Islet precursor cell (in vitro differentiated cells): ENCODE measurements at regions not wholly inside any gene's neighbourhood (a gene's known extent, or its start where the extent isn't known, plus 50 kb on each side); places are given as distances from the start of the nearest gene placed in this dataset.

ENCODE experiments used
- DNase-seq: peaks from one replicate; pipeline ENCODE4 v3.0.0-alpha.2; 2018

GRCh38 chr5:58099257-58099656 lies 360.6 kb downstream of the PLK2 start:
- DNase-seq: no peak

GRCh38 chr5:58094031-58094430 lies 365.9 kb downstream of the PLK2 start:
- no peak for DNase-seq

GRCh38 chr5:58090704-58091103 lies 369.2 kb downstream of the PLK2 start:
- DNase-seq: no peak

- DNase-seq: no peak
These were observed 370.9 kb downstream of the PLK2 start for GRCh38 chr5:58088941-58089340.

GRCh38 chr5:58087905-58088304 lies 372.0 kb downstream of the PLK2 start:
- no peak for DNase-seq

DNA sequence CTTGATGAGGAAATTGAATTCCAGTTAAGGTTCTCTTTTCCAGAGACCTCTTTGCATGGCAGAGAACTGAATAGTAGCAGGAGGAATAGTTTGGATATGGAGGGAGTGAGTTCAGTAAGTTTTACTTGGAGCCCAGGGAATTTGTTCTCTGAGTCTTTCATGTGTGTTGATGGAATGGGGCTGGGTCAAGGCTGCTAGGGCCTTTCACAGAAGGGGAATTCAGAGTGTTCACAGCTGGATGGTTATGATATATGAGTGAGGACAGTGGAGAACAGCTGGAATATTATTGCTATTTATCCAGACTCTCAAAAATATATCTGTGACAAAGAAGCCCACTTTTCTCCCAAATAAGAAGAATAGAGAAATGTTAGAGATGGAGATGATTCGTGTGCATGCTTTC lies 372.8 kb downstream of the PLK2 start:
- DNase-seq: no peak

DNA sequence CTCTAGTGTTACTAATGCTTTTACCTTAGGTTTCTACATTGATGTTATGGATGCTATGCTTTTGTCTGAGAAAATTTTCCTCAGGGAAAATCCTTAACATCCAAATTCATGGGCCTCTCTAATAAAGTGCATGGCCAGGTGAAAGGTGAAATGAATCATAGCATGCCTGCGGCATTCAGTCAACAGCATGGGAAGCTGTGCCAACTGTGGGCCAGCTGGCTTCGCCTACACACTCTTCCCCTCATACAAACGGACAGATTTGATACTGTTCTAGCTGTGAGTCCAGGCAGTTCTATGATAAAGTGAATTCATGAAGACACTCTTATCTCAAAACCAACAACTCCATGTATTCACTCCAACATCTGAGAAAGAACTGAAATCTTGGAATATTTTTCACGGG lies 374.1 kb downstream of the PLK2 start:
- no peak for DNase-seq

DNA sequence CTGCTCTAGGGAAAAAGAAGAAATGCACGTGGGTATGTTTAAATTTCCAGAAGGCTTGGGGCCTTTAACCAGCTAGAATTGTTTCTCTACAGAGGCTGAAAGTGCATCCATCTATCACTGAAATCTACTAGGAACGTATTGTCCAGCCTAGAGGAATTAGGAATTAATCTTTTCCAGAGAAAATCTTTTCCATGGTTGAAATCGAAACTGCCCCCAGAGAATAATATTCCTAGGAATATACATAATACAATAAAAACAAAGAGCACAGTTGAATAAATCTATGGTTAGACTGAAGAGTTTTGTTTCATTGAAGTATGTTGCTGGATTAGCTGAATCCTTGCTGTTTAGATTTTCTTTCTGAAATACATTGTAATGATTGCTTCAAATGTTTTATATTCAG lies 378.5 kb downstream of the PLK2 start:
- no peak for DNase-seq

GRCh38 chr5:58080573-58080972 lies 379.3 kb downstream of the PLK2 start:
- DNase-seq: peak; percentile 62

DNA sequence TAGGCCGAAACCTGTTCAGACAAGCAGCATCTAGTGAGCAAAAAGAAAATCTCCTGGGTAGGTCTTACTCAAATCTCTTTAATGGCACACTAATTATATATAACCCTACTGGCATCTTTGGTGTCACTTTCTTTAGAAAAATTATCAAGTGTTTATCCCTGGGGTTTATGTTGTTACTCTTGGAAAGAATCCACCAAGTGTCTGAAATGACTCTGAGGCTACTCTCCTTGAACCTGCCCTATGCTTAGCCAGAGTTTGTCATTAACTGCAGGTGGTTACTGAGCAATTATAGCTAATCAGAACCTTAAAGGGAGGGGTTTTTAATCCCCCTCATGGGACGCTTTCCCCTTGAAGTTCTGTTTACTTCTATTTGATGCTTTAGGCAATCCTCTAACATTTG lies 381.9 kb downstream of the PLK2 start:
- no peak for DNase-seq

- no peak for DNase-seq
These were observed 382.5 kb downstream of the PLK2 start for GRCh38 chr5:58077416-58077815.

GRCh38 chr5:58076483-58077257 lies 383.2 kb downstream of the PLK2 start:
- DNase-seq: no peak

DNA sequence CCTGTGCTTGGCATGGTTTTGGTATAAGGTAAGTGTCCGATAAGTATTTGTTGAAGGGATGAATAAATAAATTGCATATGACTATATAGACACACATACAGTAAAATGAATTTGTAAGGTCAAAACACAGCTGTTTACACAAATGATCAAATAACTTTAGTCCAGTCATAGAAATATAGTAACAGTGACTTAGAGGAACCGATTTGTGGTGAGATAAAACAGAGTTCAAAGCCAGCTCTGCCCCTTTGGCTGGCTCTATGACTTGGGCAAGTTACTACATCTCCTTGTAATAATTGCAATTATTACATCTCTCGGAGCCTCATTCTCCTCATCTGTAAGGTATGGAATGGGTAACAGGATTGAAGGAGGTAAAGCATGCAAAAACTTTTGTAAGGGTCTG lies 384.0 kb downstream of the PLK2 start:
- DNase-seq: no peak

DNA sequence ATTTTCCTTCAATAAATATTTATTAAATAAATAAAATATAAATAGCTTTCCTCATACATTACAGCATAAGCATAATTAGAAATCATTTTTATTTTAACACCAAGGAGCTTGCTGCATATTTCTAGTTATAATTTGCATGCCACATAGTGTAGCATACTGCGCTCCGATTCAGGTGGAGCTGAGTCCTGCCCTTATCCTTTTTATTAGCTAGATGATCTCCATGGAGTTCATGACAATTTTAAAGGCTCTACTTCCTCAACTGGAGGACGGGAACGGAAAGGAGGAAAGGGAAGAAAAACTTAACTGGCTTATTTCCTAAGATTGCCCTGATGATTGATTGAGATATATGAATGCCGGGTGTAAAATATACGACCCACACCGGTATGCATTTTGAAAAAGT lies 385.2 kb downstream of the PLK2 start:
- DNase-seq: no peak

DNA sequence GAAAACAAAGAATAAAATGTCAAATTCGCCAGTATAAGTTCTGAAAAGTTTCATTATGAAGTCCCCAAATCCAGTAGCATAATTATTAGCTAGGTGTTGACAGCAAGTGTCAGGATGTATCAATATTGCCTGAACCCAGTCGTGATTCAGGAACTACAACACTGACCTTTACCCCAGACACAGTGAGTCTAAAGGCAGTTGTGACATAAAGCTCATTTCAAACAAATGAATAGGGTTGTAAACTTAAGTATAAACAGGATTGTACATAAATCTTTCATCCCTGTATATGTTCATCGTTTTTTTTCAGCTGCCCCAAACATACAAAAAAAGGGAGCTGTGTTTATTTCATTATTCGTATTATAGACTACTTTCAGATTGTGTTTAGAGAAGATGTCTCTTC lies 385.7 kb downstream of the PLK2 start:
- no peak for DNase-seq

DNA sequence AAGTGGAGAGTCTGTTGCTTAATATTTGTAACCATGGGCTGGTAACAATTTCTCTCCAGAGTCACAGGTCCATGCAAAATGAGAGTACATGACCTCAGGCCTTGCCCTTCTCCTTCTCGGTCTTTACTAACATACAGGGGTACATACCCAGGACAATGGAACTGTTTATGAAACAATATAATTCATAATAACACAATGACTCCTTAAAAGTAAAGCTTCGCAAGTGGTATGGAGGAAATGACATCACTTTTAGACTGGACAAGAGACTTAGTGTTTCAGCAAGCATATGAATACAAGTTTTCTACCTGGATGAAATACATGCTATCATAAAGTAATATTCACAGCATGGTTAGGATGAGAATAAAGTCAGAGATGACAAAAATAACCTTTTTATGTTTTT lies 386.6 kb downstream of the PLK2 start:
- DNase-seq: no peak

DNA sequence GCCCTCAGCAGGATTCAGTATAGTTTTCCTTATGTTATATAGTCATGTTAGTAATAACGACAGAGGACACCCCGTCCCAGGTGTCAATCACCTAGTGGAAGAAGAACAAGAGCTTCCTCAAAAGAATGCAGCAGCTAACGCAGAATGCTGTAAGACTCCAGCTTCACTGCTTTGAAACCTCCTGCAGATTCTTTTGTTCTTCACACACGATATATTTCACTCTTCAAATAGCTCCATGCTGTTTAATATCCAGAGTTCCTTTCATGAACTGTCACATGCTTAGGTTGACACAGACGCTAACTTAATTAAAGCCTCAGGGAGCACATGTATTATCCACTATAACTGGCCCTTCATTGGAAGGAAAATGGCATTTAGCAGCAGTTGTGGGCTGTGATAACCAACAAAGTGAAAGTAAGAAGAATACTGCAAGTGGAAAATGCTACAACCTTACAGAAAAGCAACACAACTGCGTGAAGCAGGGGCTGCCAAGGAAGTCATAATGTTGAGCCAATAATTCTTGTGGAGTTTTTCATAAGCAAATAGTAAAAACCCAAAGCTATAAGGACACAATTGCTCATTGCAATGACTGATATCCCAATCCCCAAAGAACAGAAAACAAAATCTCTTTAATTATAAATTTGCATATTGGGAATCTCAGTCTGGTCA lies 387.5 kb downstream of the PLK2 start:
- no peak for DNase-seq

- peak; percentile 64 for DNase-seq
These were observed 388.3 kb downstream of the PLK2 start for GRCh38 chr5:58071566-58071965.

- no peak for DNase-seq
These were observed 390.0 kb downstream of the PLK2 start for GRCh38 chr5:58069846-58070245.

DNA sequence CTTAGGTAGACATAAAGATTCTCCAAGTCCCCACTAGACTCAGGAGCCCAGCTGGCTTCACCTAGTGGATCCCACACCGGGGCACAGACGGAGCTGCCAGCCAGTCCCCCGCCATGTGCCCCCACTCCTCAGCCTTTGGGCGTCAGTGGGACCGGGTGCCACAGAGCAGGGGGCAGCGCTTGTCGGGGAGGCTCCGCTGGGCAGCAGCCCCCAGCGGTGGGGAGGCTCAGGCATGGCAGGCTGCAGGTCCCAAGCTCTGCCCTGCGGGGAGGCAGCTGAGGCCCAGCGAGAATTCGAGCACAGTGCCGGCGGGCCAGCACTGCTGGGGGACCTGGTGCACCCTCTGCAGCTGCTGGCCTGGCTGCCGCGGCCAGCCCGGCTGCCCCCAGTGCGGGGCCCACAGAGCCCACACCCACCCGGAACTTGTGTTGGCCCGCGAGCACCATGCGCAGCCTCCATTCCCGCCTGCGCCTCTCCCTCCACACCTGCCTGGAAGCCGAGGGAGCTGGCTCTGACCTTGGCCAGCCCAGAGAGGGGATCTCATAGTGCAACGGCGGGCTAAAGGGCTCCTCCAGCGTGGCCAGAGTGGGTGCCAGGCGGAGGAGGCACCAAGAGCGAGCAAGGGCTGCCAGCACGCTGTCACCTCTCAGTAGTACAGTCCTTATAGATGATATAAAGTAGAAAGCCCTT lies 390.7 kb downstream of the PLK2 start:
- no peak for DNase-seq

GRCh38 chr5:58066557-58066956 lies 393.3 kb downstream of the PLK2 start:
- DNase-seq: peak; percentile 69

DNA sequence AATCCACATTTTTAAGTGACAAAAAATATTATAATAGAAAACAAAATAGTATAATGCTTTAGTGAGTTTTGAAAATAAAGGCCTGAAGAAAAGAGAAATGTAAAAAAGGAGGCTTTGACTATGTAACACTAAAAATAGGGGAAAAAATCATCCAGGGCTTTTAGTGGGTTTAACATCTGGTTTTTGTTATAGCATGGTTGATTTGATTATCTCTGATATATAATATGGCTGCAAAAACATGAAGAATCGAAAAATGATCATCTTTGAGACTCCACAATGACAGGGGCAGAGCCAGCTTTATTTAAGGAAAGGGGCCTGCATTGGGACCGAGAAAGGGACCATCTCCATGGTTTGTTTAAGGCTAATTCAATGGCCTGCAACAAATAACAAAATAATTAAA lies 393.8 kb downstream of the PLK2 start:
- DNase-seq: no peak

GRCh38 chr5:58064801-58065200 lies 395.1 kb downstream of the PLK2 start:
- no peak for DNase-seq

GRCh38 chr5:58060996-58061395 lies 398.9 kb downstream of the PLK2 start:
- DNase-seq: no peak
